Endothelial cell of umbilical vein (primary cell): ENCODE measurements at regions not wholly inside any gene's neighbourhood (a gene's known extent, or its start where the extent isn't known, plus 50 kb on each side); places are given as distances from the start of the nearest gene placed in this dataset.

ENCODE experiments used
- BruUV-seq: library from RNA; stranded (reverse); fragments of 400-500 nt; replicated peaks from 2 replicates; lab custom pipeline; 2021; lab: Mats Ljungman, UMichigan
- CTCF ChIA-PET: fragments of 300-600, 350-600 bp; sonication (Branson Sonifier 250); formaldehyde crosslinking; loops from one replicate; lab custom pipeline; 2021; ENCODE audit warnings: antibody characterized with exemption, inconsistent platforms; lab: Charles Lee
- POLR2A ChIA-PET: fragments of 300-600, 350-600 bp; sonication (Branson Sonifier 250); formaldehyde crosslinking; loops from one replicate; lab custom pipeline; 2021; ENCODE audit warnings: antibody characterized with exemption, inconsistent platforms; lab: Charles Lee
- DNase-seq: peaks from one replicate; pipeline ENCODE4 v3.0.0-alpha.2; 2011; ENCODE audit warnings: low read depth, low spot score
- FAIRE-seq: peaks from 2 replicates; lab custom pipeline; 2011; peaks lifted over from hg19 to GRCh38; lab: Jason Lieb, UNC
- H2AFZ ChIP-seq: 2 replicates; pipeline ENCODE4 v1.6.0; 2012; ENCODE audit warnings: low read depth, low read length, control low read depth, inconsistent platforms
- H3K27ac ChIP-seq: 2 replicates; pipeline ENCODE4 v1.5.1; 2011; ENCODE audit warnings: low read depth, mild to moderate bottlenecking, control low read depth, low read length, moderate library complexity; ENCODE audit not compliant: insufficient read depth
- H3K27me3 ChIP-seq, 2 experiments: 2 replicates each; pipeline versions ENCODE4 v1.6.0 to v1.6.1; 2011; ENCODE audit warnings: low read length in 2 of 2, mixed read lengths in 1 of 2; ENCODE audit not compliant: control insufficient read depth in 2 of 2, insufficient read depth in 2 of 2
- H3K36me3 ChIP-seq, 2 experiments: 2 replicates in 1 of 2; 3 replicates in 1 of 2; pipeline ENCODE4 v1.5.1; 2011; ENCODE audit warnings: low read length in 2 of 2, mild to moderate bottlenecking in 1 of 2, moderate library complexity in 1 of 2; ENCODE audit not compliant: control insufficient read depth in 2 of 2, insufficient read depth in 2 of 2; ENCODE audit errors: extremely low read depth in 1 of 2
- H3K4me1 ChIP-seq: 3 replicates; pipeline ENCODE4 v1.5.1; 2011; ENCODE audit warnings: mild to moderate bottlenecking, low read length; ENCODE audit not compliant: control insufficient read depth, insufficient read depth; ENCODE audit errors: extremely low read depth
- H3K4me2 ChIP-seq: 2 replicates; pipeline ENCODE4 v1.6.1; 2011; ENCODE audit warnings: low read length, control low read depth, mixed read lengths; ENCODE audit not compliant: insufficient read depth
- H3K4me3 ChIP-seq, 3 experiments: fragments of 200-600 bp in 1 of 3; sonication (generic), shearing (Covaris generic) in 1 of 3; replicated peaks in 1 of 3; 2 replicates each; pipeline ENCODE4 v1.5.1; 2011 to 2016; ENCODE audit warnings: control low read depth in 3 of 3, low read length in 3 of 3, mild to moderate bottlenecking in 2 of 3, inconsistent platforms in 1 of 3, low read depth in 1 of 3, moderate library complexity in 1 of 3; ENCODE audit not compliant: insufficient read depth in 1 of 3
- H3K79me2 ChIP-seq: 2 replicates; pipeline ENCODE4 v1.6.0; 2012; ENCODE audit warnings: low read length, inconsistent platforms; ENCODE audit not compliant: control insufficient read depth, insufficient read depth
- H3K9ac ChIP-seq: replicated peaks from 2 replicates; pipeline ENCODE3; 2011; ENCODE audit warnings: low read length, control low read depth; ENCODE audit not compliant: insufficient read depth; ENCODE audit errors: extremely low read depth
- H3K9me1 ChIP-seq: replicated peaks from 3 replicates; pipeline ENCODE4 v1.6.0; 2011; ENCODE audit warnings: mild to moderate bottlenecking, low read length; ENCODE audit not compliant: control insufficient read depth, insufficient read depth; ENCODE audit errors: extremely low read depth
- H3K9me3 ChIP-seq: replicated peaks from 2 replicates; pipeline ENCODE4 v1.5.1; 2012; ENCODE audit warnings: low read length, inconsistent platforms; ENCODE audit not compliant: control insufficient read depth, insufficient read depth
- H4K20me1 ChIP-seq: replicated peaks from 2 replicates; pipeline ENCODE3; 2011; ENCODE audit warnings: mild to moderate bottlenecking, low read length; ENCODE audit not compliant: control insufficient read depth, insufficient read depth; ENCODE audit errors: extremely low read depth
- EZH2 ChIP-seq: IDR thresholded peaks from 2 replicates; pipeline ENCODE4 v1.6.1; 2012; ENCODE audit warnings: borderline replicate concordance, low read depth, mild to moderate bottlenecking, moderate library complexity, low read length, inconsistent platforms; ENCODE audit not compliant: severe bottlenecking
- FOS ChIP-seq: IDR thresholded peaks from 2 replicates; pipeline ENCODE4 v1.6.1; 2011; ENCODE audit warnings: mild to moderate bottlenecking, low read length, moderate library complexity, borderline replicate concordance; ENCODE audit not compliant: insufficient read depth
- GATA2 ChIP-seq: IDR thresholded peaks from 2 replicates; pipeline ENCODE4 v1.7.0; 2011; ENCODE audit warnings: low read depth, mild to moderate bottlenecking, moderate library complexity, mixed read lengths, low read length; ENCODE audit not compliant: insufficient read length, insufficient read depth
- JUN ChIP-seq: IDR thresholded peaks from 2 replicates; pipeline ENCODE4 v1.6.1; 2011; ENCODE audit warnings: borderline replicate concordance, low read depth; ENCODE audit not compliant: insufficient read length, insufficient read depth
- MYC ChIP-seq: IDR thresholded peaks from one replicate; pipeline ENCODE4 v1.6.1; 2011; ENCODE audit warnings: mild to moderate bottlenecking, low read depth, low read length
- POLR2A ChIP-seq: IDR thresholded peaks from 2 replicates; pipeline ENCODE4 v1.6.1; 2012; ENCODE audit warnings: low read depth, mild to moderate bottlenecking, control low read depth, low read length
- POLR2AphosphoS5 ChIP-seq: IDR thresholded peaks from 2 replicates; pipeline ENCODE4 v1.6.1; 2012; ENCODE audit warnings: low read depth, mild to moderate bottlenecking, control low read depth, low read length, moderate library complexity; ENCODE audit not compliant: insufficient read depth
- dilution Hi-C: fragments of 300-500 bp; cut with MboI; formaldehyde crosslinking; loops from one replicate; pipeline ENCODE4 v1.15.0; 2019; ENCODE audit warnings: low sequenced_read_pairs; ENCODE audit not compliant: extremely low pct_ligation_motif_present
- intact Hi-C: fragments of 100-400 bp; cut with micrococcal nuclease; formaldehyde crosslinking; loops from one replicate; pipeline ENCODE4 v1.10.0; 2022
- TF ChIP-seq, protein P1 (sequence below): IDR thresholded peaks from 2 replicates; pipeline ENCODE4 v1.6.1; 2011; ENCODE audit not compliant: insufficient read depth, insufficient read length
- TF ChIP-seq, protein P2 (sequence below), 2 donors: IDR thresholded peaks; 1 replicate in 1 of 2; 2 replicates in 1 of 2; pipeline ENCODE4 v1.5.1; 2011; ENCODE audit warnings: low read length in 2 of 2, mild to moderate bottlenecking in 2 of 2, moderate library complexity in 2 of 2, control low read depth in 1 of 2, inconsistent platforms in 1 of 2, low read depth in 1 of 2; ENCODE audit not compliant: insufficient read depth in 1 of 2; ENCODE audit errors: extremely low read depth in 1 of 2

- Histone ChIP-seq H3K79me2 (no peaks in the 10 kb centered on the region), H3K27me3 (no peaks in the 10 kb centered on the region), H3K27ac (no peak overlapping the region), H3K9ac (no peak overlapping the region), H3K9me1 (no peaks in the 10 kb centered on the region), H3K4me1 (peaks cover 6% of the 10 kb centered on the region), H3K36me3 (no peaks in the 10 kb centered on the region), H3K4me2 (no peak overlapping the region), H2AFZ (no peak overlapping the region), H3K4me3 (no peak overlapping the region), H3K9me3 (no peaks in the 10 kb centered on the region), H4K20me1 (no peaks in the 10 kb centered on the region)
- dilution Hi-C loops: no loop called here
- TF ChIP-seq, protein P1, sequence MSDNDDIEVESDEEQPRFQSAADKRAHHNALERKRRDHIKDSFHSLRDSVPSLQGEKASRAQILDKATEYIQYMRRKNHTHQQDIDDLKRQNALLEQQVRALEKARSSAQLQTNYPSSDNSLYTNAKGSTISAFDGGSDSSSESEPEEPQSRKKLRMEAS: no peak
- TF ChIP-seq MYC: no peak
- TF ChIP-seq, protein P2, sequence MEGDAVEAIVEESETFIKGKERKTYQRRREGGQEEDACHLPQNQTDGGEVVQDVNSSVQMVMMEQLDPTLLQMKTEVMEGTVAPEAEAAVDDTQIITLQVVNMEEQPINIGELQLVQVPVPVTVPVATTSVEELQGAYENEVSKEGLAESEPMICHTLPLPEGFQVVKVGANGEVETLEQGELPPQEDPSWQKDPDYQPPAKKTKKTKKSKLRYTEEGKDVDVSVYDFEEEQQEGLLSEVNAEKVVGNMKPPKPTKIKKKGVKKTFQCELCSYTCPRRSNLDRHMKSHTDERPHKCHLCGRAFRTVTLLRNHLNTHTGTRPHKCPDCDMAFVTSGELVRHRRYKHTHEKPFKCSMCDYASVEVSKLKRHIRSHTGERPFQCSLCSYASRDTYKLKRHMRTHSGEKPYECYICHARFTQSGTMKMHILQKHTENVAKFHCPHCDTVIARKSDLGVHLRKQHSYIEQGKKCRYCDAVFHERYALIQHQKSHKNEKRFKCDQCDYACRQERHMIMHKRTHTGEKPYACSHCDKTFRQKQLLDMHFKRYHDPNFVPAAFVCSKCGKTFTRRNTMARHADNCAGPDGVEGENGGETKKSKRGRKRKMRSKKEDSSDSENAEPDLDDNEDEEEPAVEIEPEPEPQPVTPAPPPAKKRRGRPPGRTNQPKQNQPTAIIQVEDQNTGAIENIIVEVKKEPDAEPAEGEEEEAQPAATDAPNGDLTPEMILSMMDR (IDR thresholded peaks at IDR 0.05; ENCODE audit: extremely low read depth in 1 of 2, insufficient read depth in 1 of 2, low read depth in 1 of 2, low read length in 2 of 2): no peak
- no peak for TF ChIP-seq JUN
- TF ChIP-seq POLR2AphosphoS5: no peak
- no peak for TF ChIP-seq POLR2A
- no peak for TF ChIP-seq FOS
- no peak for TF ChIP-seq EZH2
- no peak for TF ChIP-seq GATA2
- DNase-seq (no peak), FAIRE-seq (no peak)
- no TSS peak for BruUV-seq
- POLR2A ChIA-PET: no interaction called here
- CTCF ChIA-PET: no interaction called here
- intact Hi-C loops: no loop called here
Measured at GRCh38 chr1:79380078-79380477, 373.5 kb upstream of the ADGRL4 start.
